ENCODE measurements at regions not wholly inside any gene's neighbourhood (a gene's known extent, or its start where the extent isn't known, plus 50 kb on each side); places are given as distances from the start of the nearest gene placed in this dataset.

- H3K27me3 Mint-ChIP-seq: no peaks in the 10 kb centered on the region
- CTCF ChIA-PET: no interaction called here
These were observed 441.1 kb downstream of the ETNK1 start for GRCh38 chr12:23066095-23066494.

GRCh38 chr12:23083267-23083666 lies 458.3 kb downstream of the ETNK1 start:
- intact Hi-C loops (cut with DNase I, micrococcal nuclease): no loop called here
- no peaks in the 10 kb centered on the region for H3K9me3 Mint-ChIP-seq
- H3K4me1 Mint-ChIP-seq (ENCODE audit: low read depth): no peaks in the 10 kb centered on the region
- Histone ChIP-seq H3K36me3 (ENCODE audit: insufficient read depth, low read length) (no peaks in the 10 kb centered on the region), H3K4me3 (ENCODE audit: low read length) (no peak overlapping the region), H3K9me3 (ENCODE audit: control insufficient read depth in 1 of 2, insufficient read depth in 1 of 2, low read length in 2 of 2) (no peaks in the 10 kb centered on the region), H3K27me3 (ENCODE audit: control insufficient read depth in 1 of 2, insufficient read depth in 2 of 2, low read length in 2 of 2) (no peaks in the 10 kb centered on the region), H3K4me1 (ENCODE audit: insufficient read depth, low read length) (no peaks in the 10 kb centered on the region), H3K27ac (ENCODE audit: low read depth in 1 of 2, low read length in 2 of 2) (no peak overlapping the region)
- ChIA-PET CTCF (no interaction called here), POLR2A (no interaction called here)
- no peak for TF ChIP-seq CTCF (IDR thresholded peaks at IDR 0.05)
- H3K27me3 Mint-ChIP-seq: no peaks in the 10 kb centered on the region
- no peak overlapping the region for H3K27ac Mint-ChIP-seq
- ATAC-seq (ENCODE audit: poor library complexity) (no peak), DNase-seq (no peak)
- H3K36me3 Mint-ChIP-seq (ENCODE audit: low read depth): no peaks in the 10 kb centered on the region
- no peak overlapping the region for H3K4me3 Mint-ChIP-seq

More at GRCh38 chr12:23066095-23066494, 441.1 kb downstream of the ETNK1 start:
- no peaks in the 10 kb centered on the region for H3K9me3 Mint-ChIP-seq
- no peak overlapping the region for H3K4me3 ChIP-seq (ENCODE audit: low read length)
- no peaks in the 10 kb centered on the region for H3K36me3 Mint-ChIP-seq (ENCODE audit: low read depth)
- ATAC-seq (ENCODE audit: poor library complexity) (no peak), DNase-seq (no peak)
- H3K27ac ChIP-seq (ENCODE audit: low read depth in 1 of 2, low read length in 2 of 2): no peak overlapping the region
- no peak for TF ChIP-seq CTCF (IDR thresholded peaks at IDR 0.05)
- H3K27ac Mint-ChIP-seq: no peak overlapping the region
- H3K27me3 ChIP-seq (ENCODE audit: control insufficient read depth in 1 of 2, insufficient read depth in 2 of 2, low read length in 2 of 2): no peaks in the 10 kb centered on the region
- no peaks in the 10 kb centered on the region for H3K4me1 ChIP-seq (ENCODE audit: insufficient read depth, low read length)
- POLR2A ChIA-PET: no interaction called here
- H3K4me1 Mint-ChIP-seq (ENCODE audit: low read depth): no peaks in the 10 kb centered on the region
- no peaks in the 10 kb centered on the region for H3K36me3 ChIP-seq (ENCODE audit: insufficient read depth, low read length)
- intact Hi-C loops (cut with DNase I, micrococcal nuclease): no loop called here
- no peak overlapping the region for H3K4me3 Mint-ChIP-seq
- no peaks in the 10 kb centered on the region for H3K9me3 ChIP-seq (ENCODE audit: control insufficient read depth in 1 of 2, insufficient read depth in 1 of 2, low read length in 2 of 2)

GRCh38 chr12:23084236-23084995 lies 459.4 kb downstream of the ETNK1 start:
- Mint-ChIP-seq H3K27ac (no peak overlapping the region), H3K36me3 (ENCODE audit: low read depth) (no peaks in the 10 kb centered on the region), H3K27me3 (no peaks in the 10 kb centered on the region), H3K9me3 (no peaks in the 10 kb centered on the region), H3K4me3 (no peak overlapping the region), H3K4me1 (ENCODE audit: low read depth) (no peaks in the 10 kb centered on the region)
- DNase-seq (no peak), ATAC-seq (ENCODE audit: poor library complexity) (no peak)
- no peaks in the 10 kb centered on the region for H3K9me3 ChIP-seq (ENCODE audit: control insufficient read depth in 1 of 2, insufficient read depth in 1 of 2, low read length in 2 of 2)
- H3K4me1 ChIP-seq (ENCODE audit: insufficient read depth, low read length): no peaks in the 10 kb centered on the region
- CTCF ChIA-PET: no interaction called here
- H3K27ac ChIP-seq (ENCODE audit: low read depth in 1 of 2, low read length in 2 of 2): no peak overlapping the region
- POLR2A ChIA-PET: no interaction called here
- no peaks in the 10 kb centered on the region for H3K27me3 ChIP-seq (ENCODE audit: control insufficient read depth in 1 of 2, insufficient read depth in 2 of 2, low read length in 2 of 2)
- H3K36me3 ChIP-seq (ENCODE audit: insufficient read depth, low read length): no peaks in the 10 kb centered on the region
- TF ChIP-seq CTCF (IDR thresholded peaks at IDR 0.05): no peak
- intact Hi-C loops (cut with DNase I, micrococcal nuclease): no loop called here
- no peak overlapping the region for H3K4me3 ChIP-seq (ENCODE audit: low read length)

Measured in CD4-positive, alpha-beta T cell (primary cell).